Stimulated activated naive CD8-positive, alpha-beta T cell treated with anti-CD3 and anti-CD28 coated beads, Interleukin-15, Interleukin-2, amounts not matched to agents 100 U/mL and 50 U/mL, for 24 hours (primary cell): ENCODE measurements at regions not wholly inside any gene's neighbourhood (a gene's known extent, or its start where the extent isn't known, plus 50 kb on each side); places are given as distances from the start of the nearest gene placed in this dataset.

Experiments used
- ATAC-seq: fragments of 150-1000 bp; cut with Tn5 transposase; one replicate; pipeline ENCODE4 v1.10.0; 2021
- DNase-seq: peaks from one replicate; pipeline ENCODE4 v3.0.0; 2021

DNA sequence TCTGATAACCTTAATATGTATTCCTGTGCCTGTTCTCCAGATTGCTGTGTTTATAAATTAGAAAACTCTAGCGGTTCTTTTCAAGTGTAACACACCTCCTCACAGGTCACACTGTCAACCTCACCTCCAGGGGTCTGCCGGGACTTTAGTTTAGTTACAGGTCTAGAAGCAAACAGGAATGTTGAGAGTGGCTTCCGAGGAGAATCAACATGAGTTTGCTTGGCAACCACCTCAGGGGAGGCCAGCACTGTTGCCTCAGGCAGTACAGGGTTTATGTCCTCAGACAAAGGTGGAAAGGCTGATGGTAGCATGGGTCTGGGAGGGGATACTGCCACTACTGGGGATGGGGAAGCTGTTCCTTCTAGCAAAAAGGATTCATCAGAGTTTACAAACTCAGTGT, 438.0 kb downstream of the DTHD1 start:
- no peak for DNase-seq
- ATAC-seq = no peak

DNA sequence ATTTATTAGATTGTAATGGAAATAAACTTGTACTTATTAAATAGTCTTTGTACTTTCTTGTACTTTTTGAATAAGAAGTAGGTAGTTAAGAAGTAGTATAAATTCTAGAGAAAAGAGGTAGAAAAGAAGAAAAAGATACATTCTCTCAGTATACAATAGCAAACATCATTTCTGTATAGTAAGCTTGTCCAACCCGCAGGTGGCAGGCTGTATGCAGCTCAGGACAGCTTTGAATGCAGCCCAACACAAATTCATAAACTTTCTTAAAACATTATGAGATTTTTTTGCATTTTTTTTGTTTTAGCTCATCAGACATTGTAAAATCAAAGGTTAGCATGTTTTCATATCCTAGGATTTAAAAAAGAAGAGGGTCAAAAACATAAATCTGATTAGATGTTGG, 441.6 kb downstream of the DTHD1 start:
- ATAC-seq (no peak), DNase-seq (no peak)

DNA sequence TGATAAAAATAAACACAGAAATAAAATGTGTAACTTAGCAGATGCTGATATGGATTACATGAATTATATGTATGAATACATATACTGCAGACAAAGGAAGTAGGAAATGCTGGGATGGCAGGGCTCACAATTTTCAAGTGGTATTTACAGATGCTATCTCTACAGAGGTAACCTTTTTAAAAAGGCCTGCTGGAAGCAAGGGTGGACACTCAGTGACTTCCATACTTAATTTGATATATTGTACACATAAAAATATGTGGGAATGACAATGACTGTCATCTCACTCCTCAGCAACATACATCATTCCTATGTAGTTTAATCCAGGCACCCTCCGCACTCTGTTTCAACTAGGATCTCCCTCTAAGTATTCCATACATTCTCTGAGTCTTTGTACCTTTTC, 452.9 kb downstream of the DTHD1 start:
- DNase-seq = no peak

DNA sequence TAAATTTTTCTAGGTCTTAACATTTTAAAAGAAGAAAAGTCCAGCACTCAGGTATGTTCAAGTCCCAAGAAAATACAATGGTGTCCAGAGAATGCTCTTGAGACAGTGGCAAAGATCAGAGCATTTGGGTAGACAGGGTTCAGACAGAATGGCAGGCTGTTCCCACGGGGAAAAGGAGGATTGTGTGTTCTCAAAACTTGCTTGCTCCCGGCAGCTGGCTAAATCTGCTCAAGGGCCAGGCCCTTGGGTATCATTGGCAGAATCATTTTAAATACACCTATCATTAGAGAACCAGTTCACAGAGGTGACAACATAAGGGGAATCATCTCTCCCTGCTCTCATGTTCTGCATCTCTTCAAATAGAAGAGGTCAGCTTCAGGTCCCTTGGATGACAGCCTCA, 456.3 kb downstream of the DTHD1 start:
- DNase-seq = no peak
- no peak for ATAC-seq

More for the DNA sequence above, 452.9 kb downstream of the DTHD1 start:
- ATAC-seq = no peak

DNA sequence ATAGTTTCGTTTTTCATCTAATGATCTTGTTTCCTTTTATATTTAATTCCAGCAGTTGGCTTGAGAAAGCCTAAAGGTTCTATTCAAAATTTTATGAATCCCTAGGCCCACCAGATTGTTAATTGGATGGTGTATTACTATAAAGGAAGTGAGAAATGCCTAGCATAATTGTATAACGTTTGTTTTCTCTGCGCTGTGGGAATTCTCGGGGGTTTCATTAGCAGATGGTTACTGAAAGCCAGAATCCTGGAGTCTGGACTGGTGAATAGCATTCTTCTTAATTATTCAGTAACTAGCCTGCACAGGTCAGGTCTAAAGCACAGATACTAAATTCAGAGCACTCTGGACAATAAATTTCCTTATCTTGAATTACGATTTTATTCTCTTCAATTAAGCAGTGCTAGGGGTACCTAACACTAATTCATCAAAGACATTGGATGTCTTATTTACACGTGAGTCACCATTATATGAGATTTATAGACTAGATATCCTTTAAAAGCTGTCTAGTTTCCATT, 459.4 kb downstream of the DTHD1 start:
- no peak for ATAC-seq
- DNase-seq = no peak

DNA sequence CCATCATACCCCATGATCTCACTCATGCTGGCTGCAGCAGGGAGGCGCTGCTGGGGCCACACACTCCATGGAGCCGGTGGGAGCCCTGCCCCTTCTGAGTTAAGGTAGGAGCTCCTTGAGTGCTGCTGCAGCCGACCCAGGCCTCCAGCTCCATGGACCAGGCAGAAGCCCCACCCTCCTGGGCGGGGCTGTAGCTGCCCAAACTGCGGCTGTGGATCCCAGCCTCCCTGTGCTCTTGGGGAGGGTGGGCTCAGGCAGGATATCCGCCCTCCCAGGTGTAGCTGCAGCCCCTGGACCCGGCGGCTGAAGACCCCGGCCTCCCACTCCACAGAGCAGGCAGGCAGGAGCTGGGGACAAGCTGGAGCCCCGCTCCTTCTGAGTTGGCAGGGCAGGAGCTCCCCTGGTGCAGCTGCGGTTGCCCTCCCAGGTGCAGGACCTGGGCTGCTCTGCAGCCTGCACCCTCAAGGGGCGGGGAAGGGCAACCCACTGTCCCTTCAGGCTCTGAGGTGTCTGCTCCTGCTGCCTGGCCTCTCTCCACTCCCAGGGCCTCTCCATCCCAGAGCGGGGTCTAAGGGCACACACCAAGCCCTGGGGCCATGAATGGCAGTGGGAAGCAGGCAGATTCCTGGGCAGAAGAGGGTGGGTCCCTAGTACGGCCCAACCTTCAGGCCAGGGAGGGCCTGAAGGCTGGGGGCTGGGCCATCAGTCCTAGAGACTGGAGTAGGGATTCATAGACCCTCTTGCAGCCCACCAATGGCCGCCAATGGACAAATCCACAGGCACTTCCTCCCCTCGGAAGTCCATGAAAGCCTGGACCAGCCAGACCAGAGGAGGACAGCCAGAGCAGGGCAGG, 466.1 kb downstream of the DTHD1 start:
- no peak for DNase-seq
- no peak for ATAC-seq

DNA sequence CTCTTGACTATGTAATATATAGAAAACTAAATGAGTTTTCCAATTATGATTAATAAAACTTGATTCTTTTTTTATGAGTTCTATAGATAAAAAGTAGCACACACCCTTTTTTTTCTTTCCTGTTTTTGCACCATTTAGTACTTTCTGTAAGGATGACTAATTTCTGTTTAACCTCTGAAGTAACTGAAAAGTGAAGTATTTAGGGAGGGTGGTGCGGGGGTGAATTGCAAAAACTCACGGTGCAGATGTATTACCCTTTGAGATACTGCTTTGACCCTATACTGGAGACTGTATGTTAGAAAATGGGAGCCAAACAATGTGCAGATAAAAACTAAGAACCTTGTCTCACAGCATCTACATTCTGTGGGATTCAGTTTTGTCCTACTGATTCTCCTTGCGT, 471.6 kb downstream of the DTHD1 start:
- no peak for ATAC-seq
- no peak for DNase-seq

DNA sequence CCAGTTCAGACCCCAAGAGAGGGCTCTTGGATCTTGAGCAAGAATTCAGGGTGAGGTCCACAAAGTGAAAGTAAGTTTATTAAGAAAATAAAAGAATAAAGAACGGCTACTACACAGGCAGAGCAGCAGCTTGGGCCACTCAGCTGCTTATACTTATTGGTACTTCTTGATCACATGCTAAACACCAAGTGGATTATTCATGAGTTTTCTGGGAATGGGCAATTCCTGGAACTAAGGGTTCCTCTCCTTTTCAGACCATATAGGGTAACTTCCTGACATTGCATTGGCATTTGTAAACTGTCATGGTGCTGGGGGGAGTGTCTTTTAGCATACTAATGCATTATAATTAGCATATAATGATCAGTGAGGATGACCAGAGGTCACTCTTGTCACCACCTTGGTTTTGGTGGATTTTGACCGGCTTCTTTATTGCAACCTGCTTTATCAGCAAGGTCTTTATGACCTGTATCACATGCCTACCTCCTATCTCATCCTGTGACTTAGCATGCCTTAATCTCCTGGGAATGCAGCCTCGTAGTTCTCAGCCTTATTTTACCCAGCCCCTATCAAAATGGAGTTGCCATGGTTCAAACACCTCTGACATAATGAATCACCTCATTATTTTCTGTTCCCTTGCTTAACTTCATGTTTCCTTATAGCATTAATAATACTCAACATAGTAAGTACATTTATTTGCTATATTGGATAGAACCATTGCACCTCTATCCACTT, 476.3 kb downstream of the DTHD1 start:
- DNase-seq (no peak), ATAC-seq (no peak)

DNA sequence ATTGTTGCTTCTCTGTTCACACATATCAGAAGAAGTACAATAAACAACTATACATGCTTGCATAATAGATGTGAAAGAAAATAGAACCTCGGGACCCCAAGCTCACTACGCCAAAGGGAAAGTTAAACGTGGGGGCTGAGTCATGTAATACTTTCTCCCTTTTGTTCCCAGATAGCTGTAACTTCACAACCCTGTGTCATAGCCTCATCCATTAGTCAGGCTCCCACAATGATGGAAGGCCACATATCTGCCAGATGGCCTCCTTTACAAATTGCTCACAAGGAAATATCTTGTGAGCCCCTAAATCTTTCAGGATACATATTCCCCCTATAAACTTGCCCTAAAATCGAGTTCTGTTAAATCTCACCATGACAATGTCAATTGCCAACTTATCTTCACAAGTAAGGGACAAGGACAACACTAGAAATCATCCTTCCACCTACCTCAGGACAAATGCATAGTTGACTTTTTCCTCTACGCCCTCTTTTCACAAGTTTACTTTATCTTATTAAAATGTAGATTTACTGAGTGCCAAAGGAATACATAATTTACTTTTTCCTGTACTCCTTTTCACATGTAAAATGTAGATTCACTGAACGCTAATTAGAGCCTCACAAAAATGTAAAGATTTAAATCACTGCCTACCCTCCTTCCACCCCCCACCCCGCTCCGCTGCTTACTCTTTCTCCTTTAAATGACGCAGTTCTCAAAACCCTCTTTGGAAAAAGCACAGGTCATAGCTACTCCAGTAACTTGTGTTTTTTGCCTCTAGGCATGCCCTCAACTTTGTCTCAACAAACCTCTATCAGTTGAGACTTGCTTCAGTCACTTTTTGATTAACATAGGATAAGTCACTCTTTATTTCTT, 477.1 kb downstream of the DTHD1 start:
- DNase-seq = no peak
- ATAC-seq = no peak

DNA sequence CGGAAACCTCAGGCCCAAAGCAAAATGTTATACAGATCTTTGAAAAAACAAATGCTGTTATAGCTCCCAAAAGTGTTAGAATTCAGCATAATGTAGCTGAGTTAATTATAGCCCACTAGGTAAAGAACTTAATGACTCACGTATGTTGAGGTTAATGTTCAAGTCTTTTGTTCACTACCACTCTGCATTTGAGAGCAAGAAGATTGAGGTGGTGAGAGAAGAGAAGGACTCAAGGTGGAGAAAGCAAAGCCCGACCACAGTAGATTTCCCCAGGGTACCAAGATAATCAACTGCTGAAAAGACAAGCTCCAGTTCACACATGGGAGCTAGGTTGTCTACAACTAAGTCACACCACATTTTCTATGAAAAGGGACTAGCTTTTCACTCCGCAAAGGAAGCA, 480.2 kb downstream of the DTHD1 start:
- no peak for DNase-seq
- ATAC-seq = no peak

DNA sequence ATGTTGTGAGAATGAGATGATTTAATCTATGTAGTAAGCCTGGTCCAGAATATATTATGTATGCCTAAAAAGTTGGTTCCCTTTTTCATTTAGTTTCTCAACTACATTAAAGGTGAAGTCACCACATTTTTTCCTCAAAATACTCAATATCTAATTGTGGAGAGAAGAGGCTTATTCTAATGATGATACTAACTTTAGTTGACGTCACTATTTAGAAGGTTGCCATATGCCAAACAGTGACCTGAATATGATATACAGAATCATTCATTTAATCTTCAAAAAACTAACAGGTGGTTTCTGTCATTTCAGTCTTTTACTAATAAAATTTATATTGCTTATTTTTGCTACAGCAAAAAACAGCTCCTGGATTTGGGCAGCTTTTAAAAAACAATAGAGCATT, 480.7 kb upstream of the NWD2 start:
- ATAC-seq (no peak), DNase-seq (no peak)

DNA sequence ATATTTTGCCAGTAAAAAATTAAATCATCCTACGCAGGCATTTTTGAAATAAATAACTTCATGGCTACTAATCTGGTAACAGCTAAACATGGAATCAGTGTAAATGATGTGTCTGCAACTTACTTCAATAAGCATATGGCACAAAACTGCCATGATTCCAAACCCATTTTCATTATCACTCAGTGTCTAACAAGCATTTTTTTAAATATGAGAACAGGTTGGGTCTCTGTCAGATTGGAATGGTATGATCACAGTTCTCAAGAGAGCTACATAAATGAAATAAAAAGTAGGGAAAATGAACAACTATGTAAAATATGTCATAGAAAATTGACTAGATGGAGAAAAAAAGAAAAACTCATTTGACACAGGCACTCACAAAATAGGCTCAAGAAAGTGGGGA, 476.9 kb upstream of the NWD2 start:
- no peak for ATAC-seq

DNA sequence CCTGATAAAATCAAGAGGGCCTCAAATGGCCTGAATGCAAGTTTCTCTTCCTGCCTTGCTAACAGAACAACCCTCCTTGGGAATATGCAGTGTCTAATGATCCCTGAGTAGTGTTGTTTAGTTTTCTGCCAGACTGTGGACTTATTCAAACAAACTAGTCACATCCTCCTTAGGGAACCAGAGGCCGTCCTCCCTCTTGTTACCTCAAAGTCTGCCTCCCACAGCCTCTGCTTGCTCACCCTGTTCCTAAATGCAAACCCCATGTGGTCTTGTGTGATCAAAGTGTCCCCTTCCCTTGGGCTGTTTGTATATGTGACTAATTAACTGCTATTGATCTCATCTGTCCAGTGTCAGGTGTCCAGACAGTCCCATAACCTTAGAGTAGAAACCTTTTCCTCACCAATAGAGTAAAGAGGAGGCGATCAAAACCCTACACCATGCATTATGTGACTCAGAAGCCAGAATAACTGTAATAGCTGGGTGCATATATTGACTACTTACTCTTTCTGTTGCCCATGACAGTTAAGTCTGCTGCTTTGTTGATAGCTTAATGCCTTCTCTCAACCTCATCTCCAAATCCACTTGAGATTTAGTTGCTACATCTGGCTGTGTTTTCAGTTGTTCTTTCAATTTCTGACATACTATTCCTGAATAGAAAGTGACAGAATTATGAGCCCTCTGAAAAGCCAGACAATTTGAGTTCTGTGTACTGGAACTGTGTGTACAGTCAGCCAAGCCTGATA, 473.0 kb upstream of the NWD2 start:
- DNase-seq = no peak
- ATAC-seq = no peak

More for the DNA sequence above, 476.9 kb upstream of the NWD2 start:
- DNase-seq = no peak

DNA sequence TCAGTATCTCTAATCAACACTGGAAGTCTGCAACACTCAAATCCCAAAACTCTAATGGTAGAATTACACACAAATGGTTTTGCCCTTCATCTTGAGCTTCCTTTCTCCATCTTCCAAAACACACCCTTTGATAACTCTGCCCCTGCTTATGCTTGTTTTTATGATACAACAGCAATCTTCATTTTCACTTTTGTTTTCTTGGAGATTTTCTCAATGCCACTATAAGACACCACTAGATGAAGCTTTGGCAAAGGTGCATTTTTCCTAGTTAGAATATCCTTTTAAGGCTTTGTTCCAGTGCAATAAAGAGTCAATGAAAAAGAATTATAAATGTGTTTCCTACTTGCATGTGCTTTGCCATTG, 472.4 kb upstream of the NWD2 start:
- DNase-seq = no peak
- ATAC-seq = no peak

DNA sequence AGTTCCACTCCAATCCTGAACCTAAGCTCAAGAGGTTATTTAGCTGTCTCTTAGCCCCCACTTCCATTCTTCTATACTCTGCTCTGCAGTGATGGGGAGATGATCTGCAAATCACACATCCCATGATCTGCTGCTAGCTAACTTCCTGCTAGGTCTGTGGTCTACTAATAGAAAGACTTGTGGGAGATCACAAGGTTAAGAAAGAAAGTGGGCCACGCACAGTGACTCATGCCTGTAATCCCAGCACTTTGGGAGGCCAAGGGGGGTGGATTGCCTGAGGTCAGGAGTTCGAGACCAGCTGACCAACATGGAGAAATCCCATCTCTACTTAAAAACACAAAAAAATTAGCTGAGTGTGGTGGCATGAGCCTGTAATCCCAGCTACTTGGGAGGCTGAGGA, 471.1 kb upstream of the NWD2 start:
- ATAC-seq = no peak

DNA sequence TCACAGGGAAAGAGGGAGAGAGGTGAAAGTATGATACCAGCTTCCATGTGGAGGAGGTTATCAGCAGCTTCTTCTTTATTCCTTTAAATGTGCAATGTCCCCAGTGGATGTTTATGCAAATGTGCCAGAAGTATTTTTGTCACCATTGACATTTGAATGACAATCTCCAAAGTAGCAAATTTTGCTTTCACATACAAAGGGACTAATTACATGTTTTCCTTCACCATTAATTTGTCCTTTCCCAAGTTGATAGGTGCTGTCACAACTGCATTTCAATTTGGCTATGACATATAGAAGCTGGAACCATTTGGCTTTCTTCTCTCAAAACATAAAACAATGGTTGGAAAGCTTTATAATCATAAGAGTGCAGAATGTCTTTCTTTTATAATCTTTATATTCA, 469.0 kb upstream of the NWD2 start:
- DNase-seq (no peak), ATAC-seq (no peak)

More for the DNA sequence above, 471.1 kb upstream of the NWD2 start:
- no peak for DNase-seq

DNA sequence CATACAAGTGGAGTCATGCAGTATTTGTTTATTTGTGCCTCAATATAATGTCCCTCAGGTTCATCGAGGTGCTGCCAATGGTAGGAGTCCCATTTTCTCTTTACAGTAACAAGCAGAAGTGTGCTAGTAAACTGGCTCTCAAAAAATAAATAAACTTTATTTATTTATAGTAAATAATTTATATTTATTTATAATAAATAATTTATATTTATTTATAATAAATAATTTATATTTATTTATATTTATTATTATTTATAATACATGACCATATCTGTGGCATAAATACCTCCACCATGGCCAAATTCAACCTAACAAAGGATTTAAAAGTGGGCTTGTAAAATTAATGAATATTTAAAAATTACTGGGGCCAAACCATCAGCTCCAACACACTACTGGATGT, 464.9 kb upstream of the NWD2 start:
- ATAC-seq = no peak
- DNase-seq = no peak

DNA sequence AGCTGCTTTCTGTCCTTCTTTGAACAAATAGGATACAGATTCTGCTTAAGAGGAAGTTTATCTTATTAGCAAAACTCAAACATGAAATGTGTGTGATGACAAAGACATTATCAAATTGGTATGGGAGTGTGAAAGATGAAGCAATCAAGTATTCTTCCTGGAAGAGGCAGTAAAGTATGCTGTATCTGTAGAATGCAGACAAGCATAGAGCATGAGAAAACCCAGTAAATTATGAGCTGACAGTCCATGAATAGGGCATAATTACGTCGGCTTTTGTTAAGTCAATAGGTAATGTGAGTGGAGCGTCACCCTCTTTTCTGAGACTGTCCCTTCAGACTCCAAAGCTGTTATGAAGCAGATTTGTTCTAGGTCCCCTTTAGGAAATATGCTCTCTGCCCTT, 458.6 kb upstream of the NWD2 start:
- ATAC-seq (no peak), DNase-seq (no peak)

DNA sequence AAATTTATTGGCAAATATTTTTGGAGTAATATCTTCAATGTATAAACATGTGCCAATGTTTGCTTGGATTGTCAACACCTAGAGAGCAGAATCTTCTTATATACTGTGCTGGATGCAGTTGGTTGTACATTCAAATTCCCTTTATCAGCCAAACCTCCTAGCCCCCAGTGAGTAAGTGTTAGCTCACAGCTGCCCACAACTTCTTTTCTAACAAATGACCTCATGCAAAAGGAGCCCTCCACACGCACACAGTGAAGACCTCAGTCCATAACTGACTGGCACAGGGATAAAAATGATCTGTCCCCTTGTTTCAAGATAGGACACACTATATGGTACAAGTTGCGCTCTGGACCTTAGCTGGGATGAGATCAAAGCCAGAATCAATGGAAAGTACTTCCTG, 458.0 kb upstream of the NWD2 start:
- DNase-seq (no peak), ATAC-seq (no peak)

DNA sequence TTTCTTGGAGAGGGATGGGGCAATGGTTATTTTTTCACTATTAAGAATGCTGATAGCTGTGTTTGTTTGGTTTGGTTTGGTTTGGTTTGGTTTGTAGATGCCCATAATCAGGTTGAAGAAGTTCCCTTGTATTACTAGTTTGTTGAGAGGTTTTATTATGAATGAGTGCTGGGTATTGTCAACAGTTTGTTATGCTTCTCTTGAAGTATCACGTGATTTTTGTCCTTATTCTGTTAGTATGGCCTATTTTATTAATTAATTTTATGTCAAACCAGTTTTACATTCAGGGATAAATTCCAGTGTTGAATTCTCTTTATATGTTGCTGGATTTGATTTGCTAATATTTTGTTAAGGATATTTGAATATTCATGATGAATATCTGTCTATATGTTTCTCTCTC, 449.8 kb upstream of the NWD2 start:
- no peak for DNase-seq

DNA sequence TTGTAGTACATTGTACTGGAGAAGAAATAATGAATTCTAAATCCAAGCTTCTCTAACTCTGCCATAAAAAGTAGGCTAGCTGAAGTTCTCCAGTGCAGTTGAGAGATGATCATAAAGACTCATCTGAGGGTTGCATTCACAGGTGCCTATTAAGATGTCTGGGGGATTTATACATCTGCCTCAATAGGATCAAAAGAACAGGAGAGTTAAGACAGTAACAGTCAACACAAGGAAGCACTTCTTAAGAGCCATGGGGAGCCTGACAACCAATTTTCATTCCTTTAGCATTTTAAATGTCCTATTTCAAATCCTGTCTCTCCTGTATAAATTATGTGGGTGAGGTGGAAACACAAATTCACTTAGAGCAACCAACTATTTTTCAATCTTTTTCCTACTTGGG, 432.4 kb upstream of the NWD2 start:
- DNase-seq = no peak
- no peak for ATAC-seq

More for the DNA sequence above, 449.8 kb upstream of the NWD2 start:
- no peak for ATAC-seq

DNA sequence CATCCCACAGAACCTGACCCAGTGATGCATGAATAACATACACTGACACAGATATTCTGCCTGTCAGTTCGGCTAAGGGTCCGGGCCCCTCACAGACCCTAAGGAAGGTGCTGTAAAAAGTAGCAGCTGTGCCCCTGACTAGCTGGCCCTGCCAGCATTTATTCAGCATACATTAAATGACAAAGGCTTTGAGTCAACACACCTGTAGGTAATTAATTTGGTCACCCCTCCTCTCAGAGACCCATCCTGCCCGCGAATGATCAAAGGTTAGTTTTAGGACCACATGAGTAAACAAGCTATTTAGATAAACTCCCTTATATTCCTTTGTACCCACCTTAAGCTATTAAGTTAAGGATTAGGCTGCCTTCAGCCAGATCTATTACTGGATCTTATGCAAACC, 429.0 kb upstream of the NWD2 start:
- DNase-seq (no peak), ATAC-seq (no peak)
